ENCODE measurements at regions not wholly inside any gene's neighbourhood (a gene's known extent, or its start where the extent isn't known, plus 50 kb on each side); places are given as distances from the start of the nearest gene placed in this dataset.

DNA sequence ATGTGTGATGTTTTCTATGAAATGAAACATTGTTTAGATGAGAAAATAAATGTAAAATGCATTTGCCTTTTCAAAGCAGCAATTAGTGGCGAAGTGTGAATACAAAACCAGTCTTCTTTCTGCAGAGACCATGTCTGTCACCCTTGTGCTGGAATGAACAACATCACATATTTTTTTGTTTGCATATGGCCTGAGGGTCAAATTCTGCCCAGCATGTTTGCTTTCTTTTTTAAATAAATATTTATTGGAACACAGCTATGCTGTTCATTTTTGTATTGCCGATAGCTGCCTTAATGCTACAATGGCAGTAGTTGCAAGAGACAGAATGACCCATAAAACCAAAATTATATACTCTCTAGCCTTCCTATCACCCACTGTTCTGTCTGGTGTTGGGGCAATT is 75.3 kb upstream of the SNRPN start:
- no peak overlapping the region for H3K4me3 ChIP-seq (ENCODE audit: control insufficient read depth, low read depth, low read length)
- TF ChIP-seq, protein P1, sequence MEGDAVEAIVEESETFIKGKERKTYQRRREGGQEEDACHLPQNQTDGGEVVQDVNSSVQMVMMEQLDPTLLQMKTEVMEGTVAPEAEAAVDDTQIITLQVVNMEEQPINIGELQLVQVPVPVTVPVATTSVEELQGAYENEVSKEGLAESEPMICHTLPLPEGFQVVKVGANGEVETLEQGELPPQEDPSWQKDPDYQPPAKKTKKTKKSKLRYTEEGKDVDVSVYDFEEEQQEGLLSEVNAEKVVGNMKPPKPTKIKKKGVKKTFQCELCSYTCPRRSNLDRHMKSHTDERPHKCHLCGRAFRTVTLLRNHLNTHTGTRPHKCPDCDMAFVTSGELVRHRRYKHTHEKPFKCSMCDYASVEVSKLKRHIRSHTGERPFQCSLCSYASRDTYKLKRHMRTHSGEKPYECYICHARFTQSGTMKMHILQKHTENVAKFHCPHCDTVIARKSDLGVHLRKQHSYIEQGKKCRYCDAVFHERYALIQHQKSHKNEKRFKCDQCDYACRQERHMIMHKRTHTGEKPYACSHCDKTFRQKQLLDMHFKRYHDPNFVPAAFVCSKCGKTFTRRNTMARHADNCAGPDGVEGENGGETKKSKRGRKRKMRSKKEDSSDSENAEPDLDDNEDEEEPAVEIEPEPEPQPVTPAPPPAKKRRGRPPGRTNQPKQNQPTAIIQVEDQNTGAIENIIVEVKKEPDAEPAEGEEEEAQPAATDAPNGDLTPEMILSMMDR (IDR thresholded peaks at IDR 0.05; ENCODE audit: control insufficient read depth, insufficient read depth, low read depth, low read length, missing control alignments) = no peak
- DNase-seq (ENCODE audit: low read depth) = no peak

DNA sequence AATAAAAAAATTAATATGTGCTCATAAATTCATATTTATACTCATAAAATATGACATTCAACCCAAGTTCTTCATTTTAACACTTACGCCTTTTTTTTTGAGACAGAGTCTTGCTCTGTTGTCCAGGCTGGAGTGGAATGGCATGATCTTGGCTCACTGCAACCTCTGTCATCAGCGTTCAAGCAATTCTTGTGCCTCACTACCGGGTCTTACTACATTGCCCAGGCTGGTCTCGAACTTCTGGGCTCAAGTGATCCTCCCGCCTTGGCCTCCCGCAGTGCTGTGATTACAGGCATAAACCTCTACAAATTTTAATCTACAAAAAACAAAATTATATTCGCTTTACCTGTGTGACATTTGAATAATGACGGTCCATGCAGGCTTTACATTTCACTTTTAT is 74.1 kb upstream of the SNRPN start:
- TF ChIP-seq, protein P1 (IDR thresholded peaks at IDR 0.05; ENCODE audit: control insufficient read depth, insufficient read depth, low read depth, low read length, missing control alignments) = no peak

DNA sequence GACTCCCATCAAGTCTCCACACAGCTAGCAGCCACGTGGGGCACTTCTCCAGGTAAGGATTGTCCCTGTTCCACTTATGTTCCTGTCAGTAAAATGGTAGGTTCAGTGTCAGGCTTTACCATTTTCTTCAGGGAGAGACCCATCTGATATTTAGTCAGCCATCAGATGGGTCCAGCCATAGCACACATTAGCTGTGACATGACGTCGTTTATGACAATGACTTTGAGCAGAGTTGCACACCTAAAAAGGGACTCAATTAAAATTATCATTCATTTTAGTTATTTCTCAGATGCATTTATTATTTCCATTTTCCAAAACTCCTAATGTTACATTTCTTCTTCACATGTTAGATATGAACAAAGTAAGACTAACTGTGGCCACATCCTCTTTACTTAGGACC is 68.2 kb upstream of the SNRPN start:
- DNase-seq (ENCODE audit: low read depth) = no peak
- H3K4me3 ChIP-seq (ENCODE audit: control insufficient read depth, low read depth, low read length) = no peak overlapping the region
- TF ChIP-seq, protein P1 (IDR thresholded peaks at IDR 0.05; ENCODE audit: control insufficient read depth, insufficient read depth, low read depth, low read length, missing control alignments) = no peak

More for the DNA sequence above, 74.1 kb upstream of the SNRPN start:
- no peak for DNase-seq (ENCODE audit: low read depth)
- H3K4me3 ChIP-seq (ENCODE audit: control insufficient read depth, low read depth, low read length) = no peak overlapping the region

DNA sequence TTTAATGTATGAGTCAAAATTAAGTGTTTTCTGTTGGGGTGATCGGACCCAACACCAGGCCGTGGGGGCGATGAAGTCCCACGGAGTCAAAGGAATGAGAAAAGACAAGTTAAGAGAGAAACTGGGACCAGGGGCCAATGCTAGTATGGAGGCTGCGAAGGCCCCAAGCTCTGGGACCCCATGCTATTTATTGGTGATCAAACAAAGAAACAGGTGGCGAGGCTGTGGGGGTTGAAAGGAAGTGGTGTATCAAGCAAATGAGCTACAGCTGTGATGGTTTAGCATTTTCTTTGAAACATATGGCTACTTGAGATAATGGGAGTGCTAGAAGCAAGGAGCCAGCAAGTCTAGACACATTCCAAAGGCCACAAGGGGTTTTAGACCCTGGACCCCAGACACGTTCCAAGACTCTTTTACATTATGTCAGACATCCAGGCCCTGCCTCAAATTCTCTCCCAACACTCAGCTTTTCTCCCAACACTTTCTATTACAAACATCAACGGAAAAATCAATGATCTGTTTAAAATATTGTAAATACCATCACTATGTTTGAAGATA is 56.0 kb upstream of the SNRPN start:
- TF ChIP-seq, protein P1 (IDR thresholded peaks at IDR 0.05; ENCODE audit: control insufficient read depth, insufficient read depth, low read depth, low read length, missing control alignments) = no peak
- no peak overlapping the region for H3K4me3 ChIP-seq (ENCODE audit: control insufficient read depth, low read depth, low read length)
- DNase-seq (ENCODE audit: low read depth) = no peak

DNA sequence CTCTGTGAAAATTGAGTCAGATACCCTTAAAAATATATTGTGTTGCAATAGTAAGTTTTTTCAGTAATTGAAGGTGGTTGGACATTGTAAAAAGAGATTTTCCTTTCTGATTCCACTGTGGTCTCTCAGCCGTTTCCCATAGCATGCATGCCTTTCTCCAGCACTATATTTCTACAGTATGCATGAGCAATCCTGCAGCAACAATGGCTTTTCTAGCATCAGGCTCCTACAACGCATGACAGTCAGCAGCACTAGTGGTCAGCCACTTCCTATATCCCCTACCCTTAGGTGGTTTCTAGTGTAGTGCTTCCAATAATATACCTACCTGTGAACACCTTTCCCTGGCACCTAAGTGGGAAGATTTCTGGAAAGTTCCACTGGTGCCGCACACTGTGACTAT is 55.4 kb upstream of the SNRPN start:
- H3K4me3 ChIP-seq (ENCODE audit: control insufficient read depth, low read depth, low read length) = no peak overlapping the region
- TF ChIP-seq, protein P1 (IDR thresholded peaks at IDR 0.05; ENCODE audit: control insufficient read depth, insufficient read depth, low read depth, low read length, missing control alignments) = no peak
- no peak for DNase-seq (ENCODE audit: low read depth)

DNA sequence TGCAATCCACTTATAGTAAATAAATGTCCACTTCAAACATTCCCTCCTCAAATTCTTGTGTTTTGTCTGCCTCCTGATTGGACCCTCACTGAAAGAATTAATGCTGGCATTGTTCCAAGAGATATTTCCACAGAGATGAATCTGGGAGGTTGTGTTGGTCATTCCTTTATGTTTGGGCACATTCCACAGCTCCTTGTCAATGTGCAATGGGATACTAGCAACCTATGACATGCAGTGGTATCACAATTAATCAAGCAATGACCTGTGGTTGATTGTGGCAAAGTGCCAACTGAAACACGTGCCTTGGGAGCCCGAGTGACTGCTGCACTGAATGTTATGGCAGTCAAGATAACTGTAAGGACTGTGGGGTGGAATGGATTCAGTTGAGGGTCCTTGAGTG is 55.0 kb upstream of the SNRPN start:
- H3K4me3 ChIP-seq (ENCODE audit: control insufficient read depth, low read depth, low read length) = no peak overlapping the region
- no peak for DNase-seq (ENCODE audit: low read depth)
- TF ChIP-seq, protein P1 (IDR thresholded peaks at IDR 0.05; ENCODE audit: control insufficient read depth, insufficient read depth, low read depth, low read length, missing control alignments) = no peak

DNA sequence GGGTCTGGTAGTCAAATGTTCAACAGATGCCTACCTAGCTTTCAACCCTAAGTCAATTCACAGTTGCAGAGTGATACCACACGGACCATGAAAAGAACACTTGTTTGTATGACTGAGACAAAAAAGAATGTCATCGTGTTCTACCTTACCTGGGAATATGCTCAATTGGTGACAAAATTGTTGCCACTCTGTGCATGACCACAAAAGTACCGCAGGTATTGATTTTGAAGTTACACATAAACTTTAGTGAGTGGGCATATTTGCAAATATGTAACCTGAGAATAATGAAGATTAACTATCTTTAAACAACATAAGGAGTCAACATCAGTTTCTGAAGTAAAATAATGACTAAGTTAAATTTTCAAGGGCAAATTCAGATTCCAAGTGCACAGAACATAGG is 53.4 kb upstream of the SNRPN start:
- DNase-seq (ENCODE audit: low read depth) = no peak
- TF ChIP-seq, protein P1 (IDR thresholded peaks at IDR 0.05; ENCODE audit: control insufficient read depth, insufficient read depth, low read depth, low read length, missing control alignments) = no peak

More for the DNA sequence above, 53.4 kb upstream of the SNRPN start:
- no peak overlapping the region for H3K4me3 ChIP-seq (ENCODE audit: control insufficient read depth, low read depth, low read length)
